Stimulated activated CD4-positive, alpha-beta T cell treated with anti-CD3 and anti-CD28 coated beads, Interleukin-2, amount 100 ng/mL, for 24 hours (primary cell): ENCODE measurements at regions not wholly inside any gene's neighbourhood (a gene's known extent, or its start where the extent isn't known, plus 50 kb on each side); places are given as distances from the start of the nearest gene placed in this dataset.

Experiments
- DNase-seq, 2 donors: peaks; one replicate each; pipeline ENCODE4 v3.0.0-alpha.2; 2020

DNA sequence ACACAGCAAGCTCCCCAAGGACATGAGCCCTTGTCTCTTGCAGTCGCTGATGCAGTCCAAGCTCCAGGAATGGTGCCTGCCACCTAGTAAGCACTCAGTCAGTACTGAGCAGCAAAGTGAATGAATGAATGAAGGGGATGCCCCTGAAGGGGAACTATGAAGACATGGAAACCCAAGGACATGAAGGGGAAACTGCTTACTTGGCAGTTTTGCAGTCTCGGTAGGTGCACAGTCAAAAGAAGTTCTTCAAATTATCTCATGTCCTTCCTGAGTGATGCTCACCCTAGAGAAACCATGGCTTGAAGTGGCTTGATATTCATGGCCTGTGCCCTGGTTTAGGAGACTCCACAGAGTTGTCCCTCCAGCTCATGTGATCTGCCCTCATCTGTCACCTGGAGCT, 102.1 kb upstream of the DLX2 start:
- DNase-seq: no peak

GRCh38 chr2:172205292-172205691, 102.6 kb upstream of the DLX2 start:
- DNase-seq: no peak

- no peak for DNase-seq
Observed at GRCh38 chr2:172207911-172208310, 105.2 kb upstream of the DLX2 start.

- no peak for DNase-seq
Observed at GRCh38 chr2:172208791-172209325, 106.2 kb upstream of the DLX2 start.

DNA sequence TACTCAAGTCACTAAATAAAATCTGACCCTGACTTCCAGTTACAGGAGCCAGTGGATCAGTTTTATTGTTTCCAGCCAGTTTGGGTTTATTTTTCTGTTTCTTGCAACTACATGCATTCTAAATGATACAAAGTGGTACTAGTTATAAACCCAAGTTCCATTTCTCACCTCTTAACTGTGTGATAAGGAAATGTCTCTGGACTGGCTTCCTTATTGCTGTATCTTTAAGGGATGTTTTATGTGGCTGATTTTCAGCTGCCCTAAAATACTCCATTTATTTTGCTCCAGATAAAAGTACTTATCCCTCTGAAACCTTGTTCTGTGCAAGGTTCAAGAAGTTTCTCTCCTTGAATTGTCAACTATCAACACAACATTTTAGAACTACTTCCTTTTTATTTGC, 107.9 kb upstream of the DLX2 start:
- no peak for DNase-seq

- no peak for DNase-seq
Observed at GRCh38 chr2:172211512-172211911, 108.8 kb upstream of the DLX2 start.

- DNase-seq: no peak
Observed at GRCh38 chr2:172213116-172213860, 110.6 kb upstream of the DLX2 start.

DNA sequence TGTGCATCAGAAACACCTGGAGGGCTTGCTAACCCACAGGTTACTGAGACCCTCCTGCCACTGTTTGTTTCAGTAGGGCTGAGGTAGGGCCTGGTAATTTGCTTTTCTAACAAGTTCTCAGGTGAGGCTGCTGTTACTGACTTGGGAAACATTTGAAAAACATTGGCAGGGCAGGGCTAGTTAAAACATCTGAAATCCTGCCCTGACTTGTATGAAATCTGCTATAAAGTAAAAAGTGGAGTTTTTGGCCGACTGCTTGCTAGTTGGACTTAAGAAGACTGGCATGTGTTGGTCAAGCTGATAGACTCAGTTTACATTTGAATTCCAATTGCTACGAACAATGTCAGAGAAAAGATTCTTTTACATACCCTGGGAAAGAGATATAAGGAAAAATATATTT, 111.6 kb upstream of the DLX2 start:
- no peak for DNase-seq

DNA sequence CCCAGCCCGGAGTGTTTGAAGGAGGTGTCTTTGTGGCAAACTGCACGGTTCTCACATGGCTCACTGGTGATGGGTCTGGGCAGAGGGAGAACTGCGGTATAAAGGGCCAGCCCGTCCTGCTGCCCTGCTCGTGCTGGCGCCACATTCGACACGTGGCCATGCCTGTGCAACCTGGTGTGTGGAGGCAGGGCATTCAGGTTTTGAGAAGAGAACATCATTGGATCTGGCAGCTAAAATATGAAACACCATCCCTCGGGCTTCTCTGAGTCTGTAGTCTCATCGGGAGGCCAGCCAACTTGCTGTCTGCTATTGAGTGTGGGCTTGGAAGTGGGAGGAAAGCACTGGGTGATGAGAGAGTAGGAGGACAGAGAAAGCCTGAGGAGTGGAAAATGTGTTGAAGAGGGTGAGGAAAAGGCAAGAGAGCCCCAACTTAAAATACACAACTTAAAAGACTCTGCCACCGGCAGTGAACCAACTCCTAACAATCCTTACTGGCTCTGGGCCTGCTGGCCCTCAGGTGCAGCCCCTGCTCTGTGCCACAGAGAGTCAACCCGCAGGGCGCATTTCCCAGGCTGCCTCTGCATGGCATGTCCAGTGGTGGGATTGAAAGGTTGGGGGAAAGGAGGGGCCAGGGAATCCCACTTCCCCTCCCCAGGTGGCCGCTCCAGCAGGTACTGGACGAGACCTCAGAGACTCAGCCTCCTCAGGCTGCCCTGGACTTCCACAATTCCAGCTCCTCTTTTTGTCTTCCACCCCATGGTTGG, 112.7 kb upstream of the DLX2 start:
- no peak for DNase-seq

GRCh38 chr2:172215936-172216335, 113.2 kb upstream of the DLX2 start:
- DNase-seq: no peak

DNA sequence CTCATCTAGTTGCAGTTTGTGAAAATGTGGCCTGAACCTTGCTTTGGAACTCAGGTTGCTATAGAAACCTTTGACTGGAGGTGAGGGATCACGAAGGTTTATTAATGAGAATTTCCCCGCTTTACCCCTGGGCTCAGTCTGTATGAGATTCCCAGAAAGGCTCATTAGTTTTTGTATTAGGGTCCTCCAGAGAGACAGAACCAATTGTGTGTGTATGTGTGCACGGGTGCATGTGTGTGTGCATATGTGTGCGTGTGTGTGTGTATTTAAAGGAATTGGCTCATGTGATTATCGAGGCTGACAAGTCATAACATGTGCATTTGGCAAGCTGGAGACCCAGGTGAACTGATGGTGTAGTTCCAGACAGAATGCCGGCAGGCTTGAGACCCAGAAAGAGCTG, 113.8 kb upstream of the DLX2 start:
- no peak for DNase-seq

DNA sequence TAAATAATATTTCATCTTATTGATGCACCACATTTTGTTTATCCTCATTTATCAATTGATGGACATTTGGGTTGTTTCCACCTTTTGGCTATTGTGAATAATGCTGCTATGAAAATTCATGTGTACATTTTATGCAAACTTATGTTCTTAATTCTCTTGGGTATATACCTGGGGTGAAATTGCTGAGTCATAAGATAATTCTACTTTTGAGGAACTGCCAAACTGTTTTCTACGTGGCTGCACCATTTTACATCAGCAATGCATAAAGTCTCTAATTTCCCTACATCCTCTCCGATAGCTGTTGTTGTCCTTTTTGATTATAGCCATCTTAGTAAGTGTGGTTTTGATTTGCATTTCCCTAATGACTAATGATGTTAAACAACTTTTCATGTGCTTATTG, 116.5 kb upstream of the DLX2 start:
- no peak for DNase-seq

DNA sequence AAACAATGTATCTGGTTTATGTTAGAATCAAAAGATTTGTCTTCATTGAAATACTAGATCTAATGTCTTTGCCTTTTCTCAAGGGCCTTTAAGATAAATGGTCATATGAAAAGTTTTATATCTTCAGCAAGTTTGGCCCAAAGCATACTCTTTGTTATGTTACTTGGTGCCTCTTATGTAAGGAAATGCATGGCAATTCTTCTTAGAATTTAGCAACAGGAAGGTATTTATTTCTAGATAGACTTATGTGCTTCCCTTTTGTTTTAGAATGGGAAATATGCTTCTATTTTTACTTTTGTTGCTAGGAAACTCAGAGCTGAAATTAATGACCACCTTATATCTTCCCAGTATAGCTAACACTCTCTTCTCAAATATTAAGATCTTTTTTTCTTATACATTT, 117.4 kb upstream of the DLX2 start:
- no peak for DNase-seq

DNA sequence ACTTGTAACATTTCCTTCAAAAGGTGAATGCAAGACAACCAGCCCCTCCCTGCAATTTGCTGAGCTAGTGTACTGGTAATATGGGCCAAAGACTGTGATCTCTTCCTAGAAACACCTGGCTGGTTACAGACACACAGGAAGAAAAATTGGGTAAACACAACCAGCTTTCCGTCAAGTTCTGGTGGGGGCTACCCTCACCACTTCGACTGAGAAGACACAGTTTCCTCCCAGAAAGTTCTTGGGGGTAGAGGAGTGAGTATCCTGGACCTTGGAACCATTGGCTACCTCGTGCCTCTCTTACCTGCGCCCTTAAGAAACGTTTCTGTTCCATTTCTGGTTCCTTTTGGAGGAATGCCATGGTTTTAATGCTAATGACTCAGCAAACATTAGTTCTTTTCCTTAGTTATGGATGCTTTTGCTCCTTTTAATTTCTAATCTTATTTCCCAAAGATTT, 120.9 kb upstream of the DLX2 start:
- no peak for DNase-seq

- DNase-seq: no peak
Observed at GRCh38 chr2:172225786-172226185, 123.1 kb upstream of the DLX2 start.

DNA sequence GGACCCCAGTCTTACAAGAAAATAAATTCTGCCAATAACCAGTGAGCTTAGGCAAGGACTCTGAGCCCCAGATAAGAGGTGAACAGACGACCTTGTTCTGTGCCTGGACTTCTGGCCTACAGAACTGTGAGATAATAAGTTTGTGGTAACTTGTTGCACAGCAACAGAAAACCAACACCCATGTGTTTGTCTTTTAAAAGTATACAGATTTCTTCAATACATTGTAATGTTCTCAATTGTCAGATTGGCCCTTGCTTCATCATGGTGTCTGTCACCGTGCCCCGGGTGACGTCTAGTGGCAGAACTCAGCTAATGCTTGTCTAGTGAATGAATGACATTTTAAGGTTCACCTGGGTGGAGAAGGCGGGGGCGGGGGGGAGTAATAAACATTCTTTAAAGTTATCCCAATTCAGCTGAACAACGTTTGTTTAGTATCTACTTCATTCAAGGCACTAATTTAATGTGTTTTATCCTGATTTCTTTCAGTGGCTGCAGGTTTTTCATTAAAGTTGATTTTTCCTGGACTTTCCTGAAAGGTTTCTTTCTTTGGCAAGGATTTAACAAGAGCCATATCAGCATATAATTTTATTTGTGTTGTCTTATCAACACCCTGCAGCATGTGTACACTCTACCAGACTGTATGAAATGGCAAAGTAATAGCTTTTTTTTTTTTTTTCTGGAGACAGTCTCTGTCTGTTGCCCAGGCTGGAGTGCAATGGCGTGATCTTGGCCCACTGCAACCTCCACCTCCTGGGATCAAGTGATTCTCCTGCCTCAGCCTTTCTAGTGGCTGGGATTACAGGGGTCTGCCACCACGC, 123.8 kb upstream of the DLX2 start:
- peak in 1 of 2 donors; percentile 16 for DNase-seq

- no peak for DNase-seq
Observed at GRCh38 chr2:172227719-172228118, 125.0 kb upstream of the DLX2 start.

DNA sequence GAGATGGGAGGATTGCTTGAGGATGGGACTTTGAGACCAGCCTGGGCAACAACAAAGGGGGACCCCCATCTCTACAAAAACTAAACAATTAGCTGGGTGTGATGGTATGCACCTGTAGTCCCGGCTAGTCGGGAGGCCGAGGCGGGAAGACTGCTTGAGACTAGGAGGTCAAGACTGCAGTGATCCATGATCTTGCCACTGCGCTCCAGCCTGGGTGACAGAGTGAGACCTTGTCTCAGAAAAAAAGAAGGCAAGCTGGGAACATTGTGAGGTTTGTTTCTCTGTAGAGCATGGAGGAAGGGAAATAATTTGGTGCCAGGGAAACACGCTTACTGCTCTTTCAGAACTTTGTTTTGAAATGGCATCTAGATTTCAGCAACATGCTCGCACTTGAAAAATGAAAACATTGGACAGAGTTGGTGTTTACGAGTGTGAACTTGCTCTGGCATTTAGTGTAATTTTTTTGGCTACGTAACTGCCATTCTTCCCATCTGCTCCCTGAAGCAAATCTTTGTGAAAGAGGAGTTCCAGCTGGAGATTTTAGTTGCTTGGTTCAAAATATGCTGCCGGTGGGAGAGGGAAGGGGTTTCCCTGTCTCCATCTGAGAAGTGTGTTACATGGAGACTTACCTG, 125.6 kb upstream of the DLX2 start:
- no peak for DNase-seq

- DNase-seq: no peak
Observed at GRCh38 chr2:172229125-172229524, 126.4 kb upstream of the DLX2 start.

DNA sequence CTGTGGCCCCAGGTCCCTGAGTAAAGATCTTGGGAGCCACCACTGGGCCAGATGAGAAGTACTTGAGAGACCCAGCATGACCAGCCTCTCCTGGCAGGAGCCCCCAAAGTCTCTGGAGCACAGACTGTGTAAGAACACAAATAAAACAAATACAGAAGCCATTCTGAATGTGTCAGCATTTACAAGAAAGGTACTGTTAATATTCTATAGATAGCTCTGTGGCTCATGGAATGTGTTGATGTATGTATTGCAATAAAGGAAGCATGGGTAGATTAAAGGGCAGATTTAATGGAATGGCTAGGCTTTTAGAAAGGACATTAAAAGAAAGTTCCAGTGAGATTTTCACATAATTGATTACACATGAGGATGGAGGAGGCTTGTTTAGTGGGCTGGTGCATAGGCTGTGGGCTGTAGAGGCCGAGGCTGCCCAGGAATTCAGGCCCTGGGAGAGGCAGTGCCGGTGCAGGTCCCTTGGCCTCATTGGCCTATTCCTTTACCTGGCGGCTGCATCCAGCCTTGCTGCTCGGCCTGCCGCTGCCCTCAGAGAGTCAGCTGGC, 127.7 kb upstream of the DLX2 start:
- no peak for DNase-seq

GRCh38 chr2:172230889-172231401, 128.2 kb upstream of the DLX2 start:
- DNase-seq: no peak

DNA sequence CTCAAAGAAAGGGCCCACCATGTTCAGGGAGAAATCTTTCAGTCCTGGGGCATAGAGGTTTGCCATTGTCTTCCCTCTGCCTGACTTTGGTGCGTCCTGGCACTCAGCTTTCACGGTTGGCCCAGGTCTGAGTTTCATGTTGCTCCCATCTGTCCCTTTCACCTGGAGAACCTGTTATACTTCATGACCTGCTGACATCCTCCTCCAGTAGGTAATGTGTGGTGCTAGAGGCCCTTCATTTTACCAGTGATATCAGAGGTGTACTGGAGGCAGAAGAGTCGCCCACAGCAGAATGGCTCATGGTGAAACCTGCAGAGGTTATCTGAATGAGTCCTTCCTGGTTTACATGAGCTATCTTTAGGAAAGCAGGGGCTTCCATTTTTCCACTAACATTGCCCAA, 128.8 kb upstream of the DLX2 start:
- no peak for DNase-seq
